HG02571 (cell line): ENCODE measurements at regions not wholly inside any gene's neighbourhood (a gene's known extent, or its start where the extent isn't known, plus 50 kb on each side); places are given as distances from the start of the nearest gene placed in this dataset.

Source experiments
- ATAC-seq: cut with Tn5 transposase; IDR thresholded peaks from one replicate; pipeline ENCODE4 v1.9.1; 2021; ENCODE audit warnings: mild to moderate bottlenecking, moderate library complexity; ENCODE audit not compliant: unreplicated experiment

GRCh38 chr2:111629983-111630382 lies 254.0 kb downstream of the ANAPC1 start:
- no peak for ATAC-seq

- no peak for ATAC-seq
These were observed 251.3 kb downstream of the ANAPC1 start for GRCh38 chr2:111632661-111633060.

- ATAC-seq, result no peak
These were observed 250.8 kb downstream of the ANAPC1 start for GRCh38 chr2:111633189-111633588.

- no peak for ATAC-seq
These were observed 250.3 kb downstream of the ANAPC1 start for GRCh38 chr2:111633643-111634042.

- no peak for ATAC-seq
These were observed 249.8 kb downstream of the ANAPC1 start for GRCh38 chr2:111634050-111634794.

- no peak for ATAC-seq
These were observed 248.9 kb downstream of the ANAPC1 start for GRCh38 chr2:111634995-111635538.

- no peak for ATAC-seq
These were observed 247.1 kb downstream of the ANAPC1 start for GRCh38 chr2:111636905-111637304.

- no peak for ATAC-seq
These were observed 245.6 kb downstream of the ANAPC1 start for GRCh38 chr2:111638274-111638877.

- ATAC-seq, result no peak
These were observed 243.5 kb downstream of the ANAPC1 start for GRCh38 chr2:111640480-111640879.

GRCh38 chr2:111642586-111643327 lies 241.2 kb downstream of the ANAPC1 start:
- no peak for ATAC-seq

GRCh38 chr2:111643759-111644158 lies 240.2 kb downstream of the ANAPC1 start:
- ATAC-seq, result no peak

GRCh38 chr2:111647359-111647758 lies 236.6 kb downstream of the ANAPC1 start:
- no peak for ATAC-seq

- no peak for ATAC-seq
These were observed 232.0 kb downstream of the ANAPC1 start for GRCh38 chr2:111652038-111652437.

GRCh38 chr2:111652681-111653080 lies 231.3 kb downstream of the ANAPC1 start:
- no peak for ATAC-seq

GRCh38 chr2:111653103-111653624 lies 230.8 kb downstream of the ANAPC1 start:
- ATAC-seq, result no peak

GRCh38 chr2:111653913-111654312 lies 230.1 kb downstream of the ANAPC1 start:
- no peak for ATAC-seq

- ATAC-seq, result no peak
These were observed 229.2 kb downstream of the ANAPC1 start for GRCh38 chr2:111654829-111655228.

GRCh38 chr2:111656436-111656835 lies 227.6 kb downstream of the ANAPC1 start:
- ATAC-seq, result no peak

- ATAC-seq, result no peak
These were observed 227.1 kb downstream of the ANAPC1 start for GRCh38 chr2:111656894-111657293.

- ATAC-seq, result no peak
These were observed 226.5 kb downstream of the ANAPC1 start for GRCh38 chr2:111657351-111657975.
